ENCODE measurements at regions not wholly inside any gene's neighbourhood (a gene's known extent, or its start where the extent isn't known, plus 50 kb on each side); places are given as distances from the start of the nearest gene placed in this dataset.
"Not testable (repeated sequence)": the region's sequence is repeated elsewhere in the genome, so short reads cannot be mapped to it uniquely, and the experiment has no call there.

DNA sequence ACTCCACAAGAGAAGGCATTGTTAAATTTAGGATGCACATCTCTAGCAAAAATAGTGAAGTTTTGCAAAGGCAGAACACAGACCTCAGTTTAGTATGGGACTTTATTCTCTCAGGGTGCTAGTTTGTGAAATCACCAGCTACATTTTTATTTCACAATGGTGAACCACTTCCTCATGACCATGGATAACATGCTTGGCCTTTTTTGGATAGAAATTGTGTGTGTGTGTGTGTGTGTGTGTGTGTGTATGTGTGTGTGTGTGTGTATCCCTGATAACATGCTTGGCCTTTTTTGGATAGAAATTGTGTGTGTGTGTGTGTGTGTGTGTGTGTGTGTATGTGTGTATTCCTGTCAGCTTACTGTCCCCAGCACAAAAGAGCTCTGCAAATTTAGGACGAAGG is 989.0 kb upstream of the TYRP1 start:
- TF ChIP-seq, protein P1, sequence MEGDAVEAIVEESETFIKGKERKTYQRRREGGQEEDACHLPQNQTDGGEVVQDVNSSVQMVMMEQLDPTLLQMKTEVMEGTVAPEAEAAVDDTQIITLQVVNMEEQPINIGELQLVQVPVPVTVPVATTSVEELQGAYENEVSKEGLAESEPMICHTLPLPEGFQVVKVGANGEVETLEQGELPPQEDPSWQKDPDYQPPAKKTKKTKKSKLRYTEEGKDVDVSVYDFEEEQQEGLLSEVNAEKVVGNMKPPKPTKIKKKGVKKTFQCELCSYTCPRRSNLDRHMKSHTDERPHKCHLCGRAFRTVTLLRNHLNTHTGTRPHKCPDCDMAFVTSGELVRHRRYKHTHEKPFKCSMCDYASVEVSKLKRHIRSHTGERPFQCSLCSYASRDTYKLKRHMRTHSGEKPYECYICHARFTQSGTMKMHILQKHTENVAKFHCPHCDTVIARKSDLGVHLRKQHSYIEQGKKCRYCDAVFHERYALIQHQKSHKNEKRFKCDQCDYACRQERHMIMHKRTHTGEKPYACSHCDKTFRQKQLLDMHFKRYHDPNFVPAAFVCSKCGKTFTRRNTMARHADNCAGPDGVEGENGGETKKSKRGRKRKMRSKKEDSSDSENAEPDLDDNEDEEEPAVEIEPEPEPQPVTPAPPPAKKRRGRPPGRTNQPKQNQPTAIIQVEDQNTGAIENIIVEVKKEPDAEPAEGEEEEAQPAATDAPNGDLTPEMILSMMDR (IDR thresholded peaks at IDR 0.05): not testable (repeated sequence)
- TF ChIP-seq POLR2A (IDR thresholded peaks at IDR 0.05): not testable (repeated sequence)
